H1 (cell line): ENCODE measurements at regions not wholly inside any gene's neighbourhood (a gene's known extent, or its start where the extent isn't known, plus 50 kb on each side); places are given as distances from the start of the nearest gene placed in this dataset.
"Not testable (repeated sequence)": the region's sequence is repeated elsewhere in the genome, so short reads cannot be mapped to it uniquely, and the experiment has no call there.

Experiments
- CTCF ChIA-PET: fragments of 300-600 bp; sonication (Branson Sonifier 250); formaldehyde crosslinking; loops from one replicate; lab custom pipeline; 2021; ENCODE audit not compliant: partially characterized antibody; lab: Charles Lee
- POLR2A ChIA-PET: fragments of 300-600 bp; sonication (Branson Sonifier 250); formaldehyde crosslinking; loops from one replicate; lab custom pipeline; 2021; ENCODE audit warnings: inconsistent platforms; ENCODE audit not compliant: partially characterized antibody; lab: Charles Lee
- DNase-seq, 2 experiments: peaks; one replicate each; pipeline versions ENCODE4 v3.0.0 to v3.0.0-alpha.2; 2010 to 2022; ENCODE audit warnings: low spot score in 2 of 2, low read depth in 1 of 2, mixed read lengths in 1 of 2
- FAIRE-seq: peaks from 2 replicates; lab custom pipeline; 2011; peaks lifted over from hg19 to GRCh38; lab: Jason Lieb, UNC
- H2AFZ ChIP-seq: 2 replicates; pipeline ENCODE4 v1.8.1; 2012; ENCODE audit warnings: low read length, inconsistent platforms
- H2AK5ac ChIP-seq: 2 replicates; pipeline ENCODE4 v1.6.1; 2013; ENCODE audit warnings: low read depth, low read length
- H2BK120ac ChIP-seq: replicated peaks from 2 replicates; pipeline ENCODE3; 2013; ENCODE audit warnings: low read depth, low read length, inconsistent platforms
- H2BK12ac ChIP-seq: 2 replicates; pipeline ENCODE4 v1.6.1; 2013; ENCODE audit warnings: low read depth, low read length
- H2BK15ac ChIP-seq: 2 replicates; pipeline ENCODE4 v1.6.1; 2013; ENCODE audit warnings: low read length
- H2BK20ac ChIP-seq: 2 replicates; pipeline ENCODE4 v1.6.1; 2013; ENCODE audit warnings: low read length
- H2BK5ac ChIP-seq: 2 replicates; pipeline ENCODE4 v1.6.1; 2013; ENCODE audit warnings: low read depth, low read length
- H3K14ac ChIP-seq: 2 replicates; pipeline ENCODE4 v1.6.1; 2013; ENCODE audit warnings: inconsistent platforms; ENCODE audit not compliant: insufficient read length
- H3K18ac ChIP-seq: 2 replicates; pipeline ENCODE4 v1.6.1; 2013; ENCODE audit warnings: low read length; ENCODE audit errors: extremely low read depth
- H3K23ac ChIP-seq: 2 replicates; pipeline ENCODE4 v1.6.1; 2013; ENCODE audit warnings: inconsistent platforms; ENCODE audit not compliant: insufficient read length
- H3K23me2 ChIP-seq: 2 replicates; pipeline ENCODE4 v1.6.1; 2013; ENCODE audit warnings: low read depth, low read length
- H3K27ac ChIP-seq: 2 replicates; pipeline ENCODE4 v1.6.1; 2011; ENCODE audit warnings: low read depth, low read length, inconsistent platforms
- H3K27me3 ChIP-seq, 4 experiments: replicated peaks in 1 of 4; 1 replicate in 1 of 4; 2 replicates in 3 of 4; pipeline versions ENCODE4 v1.6.1 to v1.8.1; 2011 to 2013; ENCODE audit warnings: low read length in 3 of 4, mild to moderate bottlenecking in 3 of 4, inconsistent platforms in 2 of 4, mixed read lengths in 2 of 4, moderate library complexity in 1 of 4; ENCODE audit not compliant: control insufficient read depth in 3 of 4, insufficient read depth in 3 of 4; ENCODE audit errors: extremely low read depth in 1 of 4
- H3K36me3 ChIP-seq, 4 experiments: 2 replicates each; pipeline versions ENCODE4 v1.6.1 to v1.8.1; 2011 to 2013; ENCODE audit warnings: mild to moderate bottlenecking in 4 of 4, low read length in 3 of 4, moderate library complexity in 2 of 4, control low read depth in 1 of 4, inconsistent platforms in 1 of 4; ENCODE audit not compliant: insufficient read depth in 4 of 4, control insufficient read depth in 2 of 4
- H3K4ac ChIP-seq: replicated peaks from 2 replicates; pipeline ENCODE3; 2013; ENCODE audit warnings: low read length, low read depth, mixed read lengths, inconsistent platforms; ENCODE audit not compliant: insufficient read length
- H3K4me1 ChIP-seq, 4 experiments: replicated peaks in 1 of 4; 1 replicate in 1 of 4; 2 replicates in 3 of 4; pipeline versions ENCODE4 v1.6.1 to v1.8.1; 2011 to 2013; ENCODE audit warnings: low read length in 3 of 4, inconsistent platforms in 2 of 4, mixed read lengths in 1 of 4; ENCODE audit not compliant: insufficient read depth in 4 of 4, control insufficient read depth in 3 of 4
- H3K4me2 ChIP-seq, 2 experiments: 2 replicates each; pipeline versions ENCODE4 v1.6.1 to v1.8.1; 2011 to 2013; ENCODE audit warnings: low read depth in 2 of 2, low read length in 2 of 2, control low read depth in 1 of 2, inconsistent platforms in 1 of 2, mild to moderate bottlenecking in 1 of 2; ENCODE audit not compliant: insufficient read depth in 1 of 2
- H3K4me3 ChIP-seq, 4 experiments: fragments of 200-600, 300-600 bp in 1 of 4; sonication (generic), shearing (Covaris generic), sonication (Bioruptor Twin) in 1 of 4; 2 replicates each; pipeline versions ENCODE4 v1.5.1 to v1.8.1; 2011 to 2016; ENCODE audit warnings: low read length in 4 of 4, low read depth in 3 of 4, control low read depth in 2 of 4, inconsistent platforms in 2 of 4, mild to moderate bottlenecking in 2 of 4, mixed read lengths in 1 of 4, moderate library complexity in 1 of 4; ENCODE audit not compliant: insufficient read depth in 2 of 4; ENCODE audit errors: extremely low read depth in 1 of 4
- H3K56ac ChIP-seq: replicated peaks from 2 replicates; pipeline ENCODE3; 2013; ENCODE audit warnings: low read depth, mild to moderate bottlenecking, mixed read lengths, low read length, inconsistent platforms; ENCODE audit not compliant: insufficient read length
- H3K79me1 ChIP-seq: 2 replicates; pipeline ENCODE4 v1.6.1; 2013; ENCODE audit warnings: low read depth, low read length, control low read depth
- H3K79me2 ChIP-seq, 2 experiments: 2 replicates each; pipeline versions ENCODE4 v1.6.1 to v1.8.1; 2012 to 2013; ENCODE audit warnings: low read length in 2 of 2, mild to moderate bottlenecking in 2 of 2, inconsistent platforms in 1 of 2; ENCODE audit not compliant: insufficient read depth in 2 of 2, control insufficient read depth in 1 of 2
- H3K9ac ChIP-seq, 4 experiments: replicated peaks in 1 of 4; 1 replicate in 1 of 4; 2 replicates in 3 of 4; pipeline versions ENCODE4 v1.6.1 to v1.8.1; 2011 to 2013; ENCODE audit warnings: low read depth in 3 of 4, low read length in 3 of 4, control low read depth in 2 of 4, mild to moderate bottlenecking in 2 of 4, moderate library complexity in 2 of 4, inconsistent platforms in 1 of 4; ENCODE audit errors: extremely low read depth in 1 of 4
- H3K9me3 ChIP-seq, 2 experiments: 2 replicates each; pipeline versions ENCODE4 v1.6.1 to v1.8.1; 2012 to 2013; ENCODE audit warnings: mild to moderate bottlenecking in 2 of 2, moderate library complexity in 2 of 2, control low read depth in 1 of 2, inconsistent platforms in 1 of 2, low read depth in 1 of 2, low read length in 1 of 2, mixed read lengths in 1 of 2; ENCODE audit not compliant: insufficient read depth in 2 of 2
- H4K20me1 ChIP-seq, 2 experiments: replicated peaks in 1 of 2; 2 replicates each; pipeline versions ENCODE3 to v1.8.1; 2011 to 2013; ENCODE audit warnings: inconsistent platforms in 2 of 2, low read length in 2 of 2, mild to moderate bottlenecking in 1 of 2; ENCODE audit not compliant: insufficient read depth in 2 of 2, control insufficient read depth in 1 of 2
- H4K5ac ChIP-seq: 2 replicates; pipeline ENCODE4 v1.6.1; 2013; ENCODE audit warnings: low read length, low read depth, mixed read lengths, inconsistent platforms; ENCODE audit not compliant: insufficient read length
- H4K8ac ChIP-seq: 2 replicates; pipeline ENCODE4 v1.8.0; 2013; ENCODE audit warnings: mild to moderate bottlenecking, moderate library complexity, low read length, inconsistent platforms; ENCODE audit not compliant: insufficient read depth; ENCODE audit errors: extremely low read depth
- H4K91ac ChIP-seq: replicated peaks from 2 replicates; pipeline ENCODE3; 2013; ENCODE audit warnings: low read length, mixed read lengths, inconsistent platforms; ENCODE audit not compliant: insufficient read length
- TEAD4 ChIP-seq: IDR thresholded peaks from 2 replicates; pipeline ENCODE4 v1.6.1; 2012; ENCODE audit warnings: low read depth, low read length, inconsistent platforms, mixed read lengths
- WGBS, 2 experiments: shearing (Covaris generic) in 1 of 2; methylation state at CpG; one replicate each; pipeline versions ENCODE4 v1.1.6 to v1.1.7; 2013 to 2015; ENCODE audit warnings: low lambda C conversion rate in 2 of 2, mixed read lengths in 2 of 2, inconsistent platforms in 1 of 2, low coverage in 1 of 2, missing lambda C conversion rate in 1 of 2; ENCODE audit not compliant: insufficient replicate concordance in 2 of 2, insufficient coverage in 1 of 2, insufficient read length in 1 of 2; ENCODE audit errors: extremely low coverage in 1 of 2, missing lambda C conversion rate in 1 of 2; 5-methylcytosine and 5-hydroxymethylcytosine counted together

DNA sequence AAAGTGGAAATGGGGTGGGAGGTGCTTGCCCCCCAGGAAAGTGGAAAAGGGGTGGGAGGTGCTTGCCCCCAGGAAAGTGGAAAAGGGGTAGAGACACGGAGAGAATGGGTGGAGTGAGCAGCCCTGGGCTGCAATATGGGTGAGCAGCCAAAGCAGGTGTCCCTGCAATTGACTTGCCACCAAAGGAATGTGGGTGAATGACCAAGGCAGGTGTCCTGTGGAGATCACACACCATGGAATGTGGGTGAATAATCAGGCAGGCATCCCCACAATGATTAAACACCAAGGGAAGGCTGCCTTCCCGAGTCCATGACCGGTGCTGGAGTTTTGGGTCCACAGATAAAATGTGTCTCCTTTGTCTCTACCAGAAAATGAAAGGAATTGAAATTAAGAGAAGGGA is 292.8 kb upstream of the ARHGEF26 start:
- H3K79me1 ChIP-seq, H4K5ac ChIP-seq, H3K14ac ChIP-seq, H3K4ac ChIP-seq, H4K91ac ChIP-seq, H3K27ac ChIP-seq, H2BK12ac ChIP-seq, H3K9ac ChIP-seq, H3K4me3 ChIP-seq, H3K36me3 ChIP-seq, H2BK5ac ChIP-seq, POLR2A ChIA-PET, DNase-seq, CTCF ChIA-PET, H2BK15ac ChIP-seq, H3K27me3 ChIP-seq, H3K23me2 ChIP-seq, H3K4me1 ChIP-seq, H3K56ac ChIP-seq, H4K8ac ChIP-seq, H3K4me2 ChIP-seq, H3K79me2 ChIP-seq, H2BK120ac ChIP-seq, H4K20me1 ChIP-seq, H3K23ac ChIP-seq, H2BK20ac ChIP-seq, H2AFZ ChIP-seq, H3K9me3 ChIP-seq, H2AK5ac ChIP-seq, H3K18ac ChIP-seq, FAIRE-seq: not testable (repeated sequence)
- TF ChIP-seq TEAD4, result peak; percentile 43; the same call in 1 of the 2 replicates
- 97% methylated on average over 3 of the region's 3 CpGs; no CpG with 5 or more reads in 1 of the 2 experiments for WGBS, 2 experiments
